GM12873 (cell line): ENCODE measurements at regions not wholly inside any gene's neighbourhood (a gene's known extent, or its start where the extent isn't known, plus 50 kb on each side); places are given as distances from the start of the nearest gene placed in this dataset.

Source experiments
- TF ChIP-seq, protein P1 (sequence below): IDR thresholded peaks from 2 replicates; pipeline ENCODE4 v1.5.1; 2012; ENCODE audit warnings: low read depth, mild to moderate bottlenecking, moderate library complexity, low read length, control low read depth; ENCODE audit not compliant: insufficient read depth; ENCODE audit errors: missing control alignments

DNA sequence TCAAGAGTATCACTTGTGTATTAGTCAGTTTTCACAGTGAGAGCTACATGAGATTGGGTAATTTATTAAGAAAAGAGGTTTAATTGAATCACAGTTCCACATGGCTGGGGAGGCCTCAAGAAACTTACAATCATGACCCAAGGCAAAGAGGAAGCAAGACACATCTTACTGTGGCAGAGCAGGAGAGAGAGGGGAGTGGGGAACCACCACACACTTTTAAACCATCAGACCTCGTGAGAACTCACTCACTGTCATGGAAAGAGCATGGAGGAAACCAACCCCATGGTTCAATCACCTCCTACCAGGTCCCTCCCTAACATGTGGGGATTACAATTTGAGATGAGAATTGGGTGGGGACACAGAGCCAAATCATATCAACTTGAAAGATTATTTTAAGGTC is 522.9 kb downstream of the FLRT2 start:
- TF ChIP-seq, protein P1, sequence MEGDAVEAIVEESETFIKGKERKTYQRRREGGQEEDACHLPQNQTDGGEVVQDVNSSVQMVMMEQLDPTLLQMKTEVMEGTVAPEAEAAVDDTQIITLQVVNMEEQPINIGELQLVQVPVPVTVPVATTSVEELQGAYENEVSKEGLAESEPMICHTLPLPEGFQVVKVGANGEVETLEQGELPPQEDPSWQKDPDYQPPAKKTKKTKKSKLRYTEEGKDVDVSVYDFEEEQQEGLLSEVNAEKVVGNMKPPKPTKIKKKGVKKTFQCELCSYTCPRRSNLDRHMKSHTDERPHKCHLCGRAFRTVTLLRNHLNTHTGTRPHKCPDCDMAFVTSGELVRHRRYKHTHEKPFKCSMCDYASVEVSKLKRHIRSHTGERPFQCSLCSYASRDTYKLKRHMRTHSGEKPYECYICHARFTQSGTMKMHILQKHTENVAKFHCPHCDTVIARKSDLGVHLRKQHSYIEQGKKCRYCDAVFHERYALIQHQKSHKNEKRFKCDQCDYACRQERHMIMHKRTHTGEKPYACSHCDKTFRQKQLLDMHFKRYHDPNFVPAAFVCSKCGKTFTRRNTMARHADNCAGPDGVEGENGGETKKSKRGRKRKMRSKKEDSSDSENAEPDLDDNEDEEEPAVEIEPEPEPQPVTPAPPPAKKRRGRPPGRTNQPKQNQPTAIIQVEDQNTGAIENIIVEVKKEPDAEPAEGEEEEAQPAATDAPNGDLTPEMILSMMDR, result no peak

DNA sequence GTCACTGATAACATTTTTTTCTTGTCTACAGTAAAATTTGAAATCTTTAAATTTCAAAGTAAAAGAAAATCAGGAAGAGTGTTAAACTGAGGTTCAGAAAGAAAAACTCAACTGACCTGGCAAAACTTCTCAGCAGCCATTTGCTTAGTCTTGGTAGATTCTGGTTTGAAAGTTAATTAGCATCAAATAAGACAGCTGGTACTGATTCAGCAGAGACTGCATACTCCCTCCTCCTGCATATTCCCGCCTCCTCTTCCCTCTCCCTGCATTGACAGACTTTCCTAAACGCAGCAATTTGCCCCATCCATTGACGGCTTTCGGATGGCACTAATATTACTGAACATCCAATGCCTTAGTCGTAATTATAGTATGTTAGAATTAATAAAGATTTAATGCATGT is 520.8 kb downstream of the FLRT2 start:
- TF ChIP-seq, protein P1, result no peak

DNA sequence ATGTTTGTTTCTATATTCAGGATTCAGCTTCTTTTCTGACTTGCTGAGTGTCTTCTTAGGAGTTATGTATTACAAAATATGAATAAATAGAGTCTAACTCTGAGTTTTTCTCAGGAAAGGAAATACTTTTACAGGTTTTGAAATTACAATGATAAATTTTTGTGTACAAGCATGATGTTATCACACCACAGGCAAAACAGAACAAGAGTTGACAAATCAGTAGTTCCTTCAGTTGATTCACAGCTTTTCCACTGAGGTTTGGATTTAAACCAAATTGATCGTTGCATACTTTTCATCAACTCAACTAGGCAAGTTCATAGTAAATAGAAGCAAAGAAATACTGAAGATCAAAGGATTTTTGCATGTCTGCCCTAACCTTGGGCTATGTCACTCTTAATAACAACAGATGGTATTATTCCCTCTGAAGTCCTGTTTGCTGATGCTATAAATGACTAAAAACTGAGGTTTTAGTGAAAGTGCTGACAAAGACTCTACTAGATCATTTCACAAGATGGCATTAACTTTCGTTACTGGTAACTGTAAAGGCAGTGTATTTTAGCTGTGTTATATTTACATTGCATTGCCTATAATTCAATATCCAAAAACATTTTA is 520.2 kb downstream of the FLRT2 start:
- TF ChIP-seq, protein P1, result no peak

DNA sequence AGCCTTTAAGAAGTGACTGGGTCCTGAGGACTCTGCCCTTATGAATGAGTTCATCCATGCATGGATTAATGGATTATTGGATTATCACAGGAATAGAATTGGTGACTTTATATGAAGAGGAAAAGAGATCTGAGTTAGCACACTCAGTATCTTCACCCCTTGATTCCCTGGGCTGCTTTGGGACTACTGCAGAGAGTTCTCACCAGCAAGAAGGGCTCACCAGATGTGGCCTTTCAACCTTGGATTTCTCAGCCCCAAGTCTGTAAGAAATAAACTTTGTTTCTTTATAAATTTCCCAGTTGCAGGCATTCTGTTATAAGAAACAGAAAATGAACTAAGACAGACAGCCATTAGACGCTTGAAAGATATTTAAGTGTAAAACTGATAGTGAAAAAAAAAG is 509.2 kb downstream of the FLRT2 start:
- TF ChIP-seq, protein P1, result no peak

DNA sequence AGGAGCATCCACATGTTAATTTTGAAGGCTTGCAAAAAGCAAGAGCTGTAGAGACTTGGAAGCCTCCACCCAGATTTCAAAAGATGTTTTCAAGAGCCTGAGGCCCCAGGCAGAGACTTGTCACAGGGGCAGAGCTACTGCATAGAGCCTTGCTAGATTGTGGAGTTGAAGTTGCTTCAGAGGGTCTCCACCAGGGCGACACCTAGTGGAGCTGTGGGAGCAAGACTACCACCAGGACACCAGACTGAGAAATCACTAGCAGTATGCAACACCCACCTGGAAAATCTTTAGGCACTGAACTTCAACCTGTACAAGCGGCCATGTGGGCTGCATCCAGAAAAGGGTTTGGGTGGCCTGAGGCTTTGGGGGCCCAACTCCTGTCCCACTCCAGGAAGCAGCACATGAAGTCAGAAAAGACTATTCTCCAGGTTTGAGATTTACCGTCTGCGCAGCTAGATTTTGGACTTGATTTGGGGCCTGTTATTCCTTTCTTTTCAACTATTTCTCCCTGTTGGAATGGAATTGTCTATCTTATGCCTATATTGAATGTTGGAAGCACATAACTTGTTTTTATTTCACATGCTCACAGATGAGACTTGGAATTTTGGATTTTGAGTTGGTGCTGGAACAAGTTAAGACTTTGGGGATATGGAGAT is 508.6 kb downstream of the FLRT2 start:
- TF ChIP-seq, protein P1, result peak; percentile 81

DNA sequence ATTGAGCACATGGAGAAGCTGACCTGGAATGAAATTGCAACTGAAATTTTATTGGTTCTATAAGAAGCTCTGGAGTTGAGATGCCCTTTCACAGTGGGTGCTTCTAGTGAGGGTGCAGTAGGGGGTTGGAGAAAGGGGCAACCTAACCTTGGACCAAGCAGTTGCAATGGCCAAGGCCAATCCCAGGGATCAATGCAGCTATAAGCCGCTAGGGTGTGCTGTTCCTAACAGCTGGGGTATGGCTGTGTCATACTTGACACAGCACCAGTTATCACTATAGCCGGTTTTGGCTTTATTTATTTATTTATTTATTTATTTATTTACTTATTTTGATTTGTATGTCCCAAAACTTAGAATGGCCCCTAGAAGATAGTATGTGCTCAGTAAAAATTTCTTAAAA is 505.9 kb downstream of the FLRT2 start:
- TF ChIP-seq, protein P1, result peak; percentile 65

DNA sequence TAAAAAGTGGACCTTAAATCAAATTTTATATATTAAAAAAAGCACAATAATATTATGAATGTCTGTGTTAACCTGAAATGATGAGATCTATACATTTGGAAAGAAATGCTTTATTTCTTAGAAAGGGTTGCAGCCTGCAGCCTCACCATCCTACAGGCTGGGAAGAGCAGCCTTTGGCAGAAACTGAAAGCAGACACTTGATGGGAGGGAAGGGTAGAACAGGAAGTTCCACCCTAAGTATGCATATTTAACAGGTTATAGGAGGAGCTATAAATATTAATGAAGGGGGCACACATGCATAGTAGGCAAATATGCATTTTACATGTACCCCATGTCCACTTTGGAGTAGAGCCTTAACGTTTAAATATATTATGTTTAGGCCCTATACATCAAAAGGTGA is 498.0 kb downstream of the FLRT2 start:
- TF ChIP-seq, protein P1, result no peak
